ENCODE measurements at regions not wholly inside any gene's neighbourhood (a gene's known extent, or its start where the extent isn't known, plus 50 kb on each side); places are given as distances from the start of the nearest gene placed in this dataset.

DNA sequence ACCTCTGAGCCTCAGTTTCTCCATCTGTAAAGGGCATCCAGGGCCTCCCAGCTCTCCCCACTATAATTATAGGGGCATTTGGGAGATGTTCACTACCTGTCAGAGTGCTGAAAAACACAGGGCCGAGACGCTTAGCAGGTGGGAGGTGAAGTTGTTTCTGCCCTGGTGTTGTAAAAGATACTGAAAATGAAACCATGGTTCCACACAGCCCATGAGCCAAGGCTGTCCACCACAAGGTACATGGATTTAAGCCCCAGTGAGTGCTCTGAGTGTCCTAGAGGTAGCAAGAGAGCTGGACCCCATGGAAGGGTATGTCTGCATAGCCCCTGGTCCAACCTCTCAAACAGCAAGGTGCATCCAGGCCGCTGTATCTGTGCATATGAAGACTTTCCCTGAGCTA, 137.5 kb downstream of the C5orf15 start:
- TF ChIP-seq, protein P1, sequence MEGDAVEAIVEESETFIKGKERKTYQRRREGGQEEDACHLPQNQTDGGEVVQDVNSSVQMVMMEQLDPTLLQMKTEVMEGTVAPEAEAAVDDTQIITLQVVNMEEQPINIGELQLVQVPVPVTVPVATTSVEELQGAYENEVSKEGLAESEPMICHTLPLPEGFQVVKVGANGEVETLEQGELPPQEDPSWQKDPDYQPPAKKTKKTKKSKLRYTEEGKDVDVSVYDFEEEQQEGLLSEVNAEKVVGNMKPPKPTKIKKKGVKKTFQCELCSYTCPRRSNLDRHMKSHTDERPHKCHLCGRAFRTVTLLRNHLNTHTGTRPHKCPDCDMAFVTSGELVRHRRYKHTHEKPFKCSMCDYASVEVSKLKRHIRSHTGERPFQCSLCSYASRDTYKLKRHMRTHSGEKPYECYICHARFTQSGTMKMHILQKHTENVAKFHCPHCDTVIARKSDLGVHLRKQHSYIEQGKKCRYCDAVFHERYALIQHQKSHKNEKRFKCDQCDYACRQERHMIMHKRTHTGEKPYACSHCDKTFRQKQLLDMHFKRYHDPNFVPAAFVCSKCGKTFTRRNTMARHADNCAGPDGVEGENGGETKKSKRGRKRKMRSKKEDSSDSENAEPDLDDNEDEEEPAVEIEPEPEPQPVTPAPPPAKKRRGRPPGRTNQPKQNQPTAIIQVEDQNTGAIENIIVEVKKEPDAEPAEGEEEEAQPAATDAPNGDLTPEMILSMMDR (IDR thresholded peaks at IDR 0.05) = no peak
- no peak for TF ChIP-seq POLR2A (IDR thresholded peaks at IDR 0.05)

Measured in adrenal gland (tissue), 5 donors.